ENCODE measurements at regions not wholly inside any gene's neighbourhood (a gene's known extent, or its start where the extent isn't known, plus 50 kb on each side); places are given as distances from the start of the nearest gene placed in this dataset.

DNA sequence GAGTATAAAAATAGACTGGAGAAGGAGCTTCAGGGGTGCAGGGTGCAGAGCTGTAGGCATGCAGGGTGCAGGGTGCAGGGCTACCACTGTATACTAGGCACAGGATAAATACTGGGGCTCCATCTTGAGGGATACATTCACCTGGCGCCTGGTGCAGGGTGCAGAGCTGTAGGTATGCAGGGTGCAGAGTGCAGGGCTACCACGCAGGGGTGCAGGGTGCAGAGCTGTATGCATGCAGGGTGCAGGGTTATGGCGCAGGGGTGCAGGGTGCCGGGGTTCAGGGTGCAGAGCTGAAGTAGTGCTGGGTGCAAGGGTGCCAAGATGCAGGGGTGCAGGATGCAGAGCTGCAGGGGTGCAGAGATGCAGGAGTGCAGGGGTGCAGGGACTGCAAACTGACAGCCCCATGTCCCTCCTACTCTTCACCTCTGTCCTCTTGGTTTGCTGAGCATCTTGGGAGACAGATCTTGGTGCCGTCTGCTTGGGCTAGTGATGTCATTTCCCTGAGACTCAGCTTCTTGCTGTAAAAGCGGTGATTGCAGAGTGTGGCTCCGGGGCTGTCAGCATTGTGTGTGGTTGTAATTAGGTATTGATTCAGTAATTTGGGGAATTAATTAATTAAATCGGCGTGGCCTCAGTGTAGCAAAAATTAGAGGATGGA, 91.2 kb downstream of the ADRA2C start:
- TF ChIP-seq POLR2A (IDR thresholded peaks at IDR 0.05; ENCODE audit: low read depth, low read length) (no peak), EZH2 (IDR thresholded peaks at IDR 0.05; ENCODE audit: borderline replicate concordance, control insufficient read depth, low read depth, low read length) (no peak), MXI1 (IDR thresholded peaks at IDR 0.05; ENCODE audit: low read depth, low read length) (no peak), EP300 (IDR thresholded peaks at IDR 0.05; ENCODE audit: borderline replicate concordance in 1 of 2, control insufficient read depth in 1 of 2, low read depth in 2 of 2, low read length in 2 of 2) (no peak), MTA3 (IDR thresholded peaks at IDR 0.05; ENCODE audit: borderline replicate concordance, low read length) (no peak)
- TF ChIP-seq, protein P1, sequence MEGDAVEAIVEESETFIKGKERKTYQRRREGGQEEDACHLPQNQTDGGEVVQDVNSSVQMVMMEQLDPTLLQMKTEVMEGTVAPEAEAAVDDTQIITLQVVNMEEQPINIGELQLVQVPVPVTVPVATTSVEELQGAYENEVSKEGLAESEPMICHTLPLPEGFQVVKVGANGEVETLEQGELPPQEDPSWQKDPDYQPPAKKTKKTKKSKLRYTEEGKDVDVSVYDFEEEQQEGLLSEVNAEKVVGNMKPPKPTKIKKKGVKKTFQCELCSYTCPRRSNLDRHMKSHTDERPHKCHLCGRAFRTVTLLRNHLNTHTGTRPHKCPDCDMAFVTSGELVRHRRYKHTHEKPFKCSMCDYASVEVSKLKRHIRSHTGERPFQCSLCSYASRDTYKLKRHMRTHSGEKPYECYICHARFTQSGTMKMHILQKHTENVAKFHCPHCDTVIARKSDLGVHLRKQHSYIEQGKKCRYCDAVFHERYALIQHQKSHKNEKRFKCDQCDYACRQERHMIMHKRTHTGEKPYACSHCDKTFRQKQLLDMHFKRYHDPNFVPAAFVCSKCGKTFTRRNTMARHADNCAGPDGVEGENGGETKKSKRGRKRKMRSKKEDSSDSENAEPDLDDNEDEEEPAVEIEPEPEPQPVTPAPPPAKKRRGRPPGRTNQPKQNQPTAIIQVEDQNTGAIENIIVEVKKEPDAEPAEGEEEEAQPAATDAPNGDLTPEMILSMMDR (IDR thresholded peaks at IDR 0.05 in 2 of 3, conservative IDR thresholded peaks at IDR 0.05 in 1 of 3; ENCODE audit: control insufficient read depth in 2 of 3, extremely low read depth in 1 of 3, insufficient read depth in 1 of 3, low read depth in 3 of 3, low read length in 3 of 3): no peak
- TF ChIP-seq, protein P2, sequence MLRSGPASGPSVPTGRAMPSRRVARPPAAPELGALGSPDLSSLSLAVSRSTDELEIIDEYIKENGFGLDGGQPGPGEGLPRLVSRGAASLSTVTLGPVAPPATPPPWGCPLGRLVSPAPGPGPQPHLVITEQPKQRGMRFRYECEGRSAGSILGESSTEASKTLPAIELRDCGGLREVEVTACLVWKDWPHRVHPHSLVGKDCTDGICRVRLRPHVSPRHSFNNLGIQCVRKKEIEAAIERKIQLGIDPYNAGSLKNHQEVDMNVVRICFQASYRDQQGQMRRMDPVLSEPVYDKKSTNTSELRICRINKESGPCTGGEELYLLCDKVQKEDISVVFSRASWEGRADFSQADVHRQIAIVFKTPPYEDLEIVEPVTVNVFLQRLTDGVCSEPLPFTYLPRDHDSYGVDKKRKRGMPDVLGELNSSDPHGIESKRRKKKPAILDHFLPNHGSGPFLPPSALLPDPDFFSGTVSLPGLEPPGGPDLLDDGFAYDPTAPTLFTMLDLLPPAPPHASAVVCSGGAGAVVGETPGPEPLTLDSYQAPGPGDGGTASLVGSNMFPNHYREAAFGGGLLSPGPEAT (IDR thresholded peaks at IDR 0.05; ENCODE audit: low read depth): no peak

Measured in GM12878 (cell line).